Activated gamma-delta T cell treated with Interleukin-2 at 50 U/mL for 16 hours (primary cell): ENCODE measurements at regions not wholly inside any gene's neighbourhood (a gene's known extent, or its start where the extent isn't known, plus 50 kb on each side); places are given as distances from the start of the nearest gene placed in this dataset.
"Not testable (repeated sequence)": the region's sequence is repeated elsewhere in the genome, so short reads cannot be mapped to it uniquely, and the experiment has no call there.

Source experiments
- DNase-seq: peaks from one replicate; pipeline ENCODE4 v3.0.0-alpha.2; 2020

GRCh38 chr2:120502761-120503160, 156.8 kb downstream of the INHBB start:
- DNase-seq, result no peak

GRCh38 chr2:120503206-120503792, 157.4 kb downstream of the INHBB start:
- DNase-seq, result no peak

- DNase-seq, result no peak
Measured at GRCh38 chr2:120503793-120504571, 158.0 kb downstream of the INHBB start.

GRCh38 chr2:120504936-120505705, 159.2 kb downstream of the INHBB start:
- DNase-seq, result no peak

- no peak for DNase-seq
Measured at GRCh38 chr2:120508567-120509041, 162.7 kb downstream of the INHBB start.

- no peak for DNase-seq
Measured at GRCh38 chr2:120509213-120509815, 163.4 kb downstream of the INHBB start.

- DNase-seq, result no peak
Measured at GRCh38 chr2:120509991-120510735, 164.2 kb downstream of the INHBB start.

GRCh38 chr2:120510751-120511395, 164.9 kb downstream of the INHBB start:
- no peak for DNase-seq

GRCh38 chr2:120511536-120511935, 165.6 kb downstream of the INHBB start:
- DNase-seq, result no peak

- no peak for DNase-seq
Measured at GRCh38 chr2:120511947-120512710, 166.2 kb downstream of the INHBB start.

- DNase-seq, result no peak
Measured at GRCh38 chr2:120513776-120514357, 167.9 kb downstream of the INHBB start.

GRCh38 chr2:120514521-120514920, 168.6 kb downstream of the INHBB start:
- no peak for DNase-seq

GRCh38 chr2:120515066-120515758, 169.3 kb downstream of the INHBB start:
- not testable (repeated sequence) for DNase-seq

GRCh38 chr2:120515759-120516678, 170.1 kb downstream of the INHBB start:
- DNase-seq, result no peak

GRCh38 chr2:120516679-120517314, 170.9 kb downstream of the INHBB start:
- DNase-seq, result no peak

GRCh38 chr2:120517751-120518469, 172.0 kb downstream of the INHBB start:
- no peak for DNase-seq

- no peak for DNase-seq
Measured at GRCh38 chr2:120518819-120519218, 172.9 kb downstream of the INHBB start.

GRCh38 chr2:120519469-120519868, 173.5 kb downstream of the INHBB start:
- DNase-seq, result no peak
